ENCODE measurements at regions not wholly inside any gene's neighbourhood (a gene's known extent, or its start where the extent isn't known, plus 50 kb on each side); places are given as distances from the start of the nearest gene placed in this dataset.

- TF ChIP-seq POLR2A (IDR thresholded peaks at IDR 0.05; ENCODE audit: low read length) (no peak), GATA1 (IDR thresholded peaks at IDR 0.05; ENCODE audit: low read depth, low read length) (no peak)
Observed at GRCh38 chr2:186138845-186139244, 347.2 kb upstream of the ZC3H15 start.
